Hematopoietic multipotent progenitor cell treated with erythropoietin and hydrocortisone succinate and interleukin-3 and kit ligand, for 4 days (in vitro differentiated cells): ENCODE measurements at regions not wholly inside any gene's neighbourhood (a gene's known extent, or its start where the extent isn't known, plus 50 kb on each side); places are given as distances from the start of the nearest gene placed in this dataset.
A peak's percentile ranks its signal among the peaks of the same experiment; 100 is the strongest.

Source experiments
- DNase-seq: peaks from one replicate; pipeline ENCODE4 v3.0.0-alpha.2; 2015

DNA sequence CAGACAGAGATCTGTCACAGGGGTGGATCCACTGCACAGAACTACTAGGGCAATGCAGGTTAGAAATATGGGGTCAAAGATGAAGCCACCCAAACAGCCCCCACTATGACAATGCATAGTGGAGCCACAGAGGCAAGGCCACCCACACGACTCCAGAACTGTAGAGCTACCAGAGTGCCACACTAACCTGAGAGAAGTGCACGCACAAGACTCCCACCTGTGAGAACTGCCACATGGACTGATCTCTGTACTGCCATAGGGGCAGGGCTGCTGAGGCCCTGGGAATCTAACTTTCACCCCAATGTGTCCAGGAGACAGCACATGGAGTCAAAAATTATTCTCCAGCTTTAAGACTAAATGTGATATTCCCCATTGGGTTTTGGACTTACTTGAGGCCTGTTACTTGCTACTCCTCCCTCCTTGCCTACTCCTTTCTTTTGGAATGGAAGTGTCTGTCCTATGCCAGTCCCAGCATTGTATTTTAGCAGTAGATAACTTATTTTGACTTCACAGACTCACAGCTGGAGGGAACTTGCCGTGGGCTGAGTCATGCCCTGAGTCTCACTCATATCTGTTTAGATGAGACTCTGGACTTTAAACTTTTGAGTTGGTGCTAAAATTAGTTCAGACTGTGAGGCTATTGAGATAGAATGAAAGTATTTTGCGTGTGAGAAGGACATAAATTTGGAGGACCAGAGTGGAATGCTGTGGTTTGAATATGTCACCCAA lies 853.3 kb downstream of the MAT2B start:
- DNase-seq, result peak; percentile 74

DNA sequence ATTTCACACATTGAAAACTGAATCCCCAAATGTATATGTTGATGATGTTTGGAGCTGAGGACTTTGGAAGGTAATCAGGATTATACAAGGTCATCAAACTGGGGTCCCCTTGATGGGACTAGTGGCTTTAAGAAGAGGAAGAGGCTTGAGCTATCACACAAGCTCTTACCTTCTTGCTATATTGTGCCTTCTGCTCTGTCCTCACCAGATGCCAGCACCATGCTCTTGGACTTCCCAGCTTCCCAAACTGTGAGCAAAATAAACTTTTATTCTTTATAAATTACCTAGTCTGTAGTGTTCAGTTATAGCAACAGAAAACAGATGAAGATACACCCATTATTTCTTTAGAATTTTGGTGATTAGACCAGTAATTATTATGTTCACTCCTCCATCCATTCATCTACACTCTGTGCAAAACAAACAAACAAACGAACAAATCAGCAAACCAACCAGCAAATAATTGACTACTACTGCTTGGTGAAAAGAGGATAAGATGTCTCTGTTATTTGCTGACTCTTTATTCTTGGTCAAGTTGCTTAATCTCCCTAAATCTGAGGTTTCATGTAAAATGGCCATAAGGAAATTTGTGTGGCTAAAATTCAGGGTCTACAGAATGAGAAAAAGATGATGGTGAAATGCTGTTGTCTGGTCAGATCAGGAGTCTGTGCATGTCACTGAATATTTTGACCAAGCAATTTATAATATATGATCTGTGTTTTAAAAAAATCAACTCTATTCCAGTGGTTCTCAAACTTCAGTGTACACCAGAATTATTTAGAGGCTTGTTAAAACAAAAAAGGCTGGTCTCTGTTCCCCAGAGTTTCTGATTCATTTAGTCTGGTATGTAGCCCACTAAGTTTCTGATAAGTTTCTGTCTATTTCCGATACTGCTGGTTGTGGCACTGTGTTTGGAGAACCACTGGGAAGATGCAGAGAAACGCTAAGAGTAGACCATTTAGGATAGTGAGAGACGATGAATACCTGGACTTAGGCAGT lies 854.1 kb downstream of the MAT2B start:
- no peak for DNase-seq

DNA sequence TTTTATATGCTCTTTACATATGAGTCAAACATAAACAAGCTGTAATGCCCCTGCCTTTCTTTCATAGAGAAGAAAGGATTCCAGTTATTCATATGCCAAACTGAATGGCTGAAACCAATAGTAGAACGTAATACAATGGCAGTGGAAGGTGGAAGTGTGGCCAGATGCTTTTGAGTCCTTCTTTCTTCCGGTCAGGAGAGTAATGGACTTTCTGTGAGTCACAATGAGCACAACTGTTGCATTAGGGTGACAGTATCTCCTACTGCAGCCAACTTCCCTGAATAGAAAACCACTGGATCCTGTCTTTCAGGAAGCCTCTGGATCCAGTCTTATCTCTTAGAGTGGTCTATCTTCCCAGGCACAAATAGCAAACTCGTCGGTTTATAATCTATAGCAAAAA lies 855.2 kb downstream of the MAT2B start:
- DNase-seq, result no peak

DNA sequence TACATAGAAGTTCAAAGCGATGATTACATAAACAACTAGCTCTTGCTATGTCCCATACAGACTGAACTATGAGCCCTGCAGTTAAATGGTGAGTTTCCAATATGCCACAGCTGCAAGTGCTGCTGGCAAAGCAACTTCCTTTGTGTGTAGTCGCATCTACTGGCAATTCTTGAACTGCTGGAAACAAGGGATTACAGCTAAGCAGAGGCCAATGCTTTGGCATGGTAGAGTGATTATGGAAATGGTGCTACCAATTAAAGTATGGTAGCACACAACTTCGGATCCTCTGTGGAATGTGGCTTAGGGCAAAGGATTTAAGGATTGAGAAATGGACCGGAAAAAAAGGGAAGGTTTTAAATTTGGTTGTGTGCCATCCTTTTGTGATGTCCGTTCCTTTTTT lies 856.6 kb downstream of the MAT2B start:
- no peak for DNase-seq

DNA sequence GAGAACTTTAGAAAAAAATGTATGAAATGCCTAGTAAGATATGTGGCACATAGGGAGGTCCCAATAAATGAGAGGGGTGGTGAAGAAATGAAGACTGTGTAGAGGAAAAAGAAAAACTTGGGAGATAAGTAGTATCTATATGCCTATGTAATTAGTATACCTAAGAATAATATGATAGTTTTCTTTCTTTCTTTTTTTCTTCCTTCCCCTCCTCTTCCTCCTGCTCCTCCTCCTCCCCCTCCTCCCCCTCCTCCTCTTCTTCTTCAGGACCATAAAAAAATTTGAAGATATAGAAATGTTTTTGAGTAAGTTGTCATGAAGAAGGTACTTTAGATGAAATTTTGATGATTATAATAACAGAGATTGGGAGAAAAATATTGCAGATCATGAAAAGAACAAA lies 857.4 kb downstream of the MAT2B start:
- DNase-seq, result no peak

DNA sequence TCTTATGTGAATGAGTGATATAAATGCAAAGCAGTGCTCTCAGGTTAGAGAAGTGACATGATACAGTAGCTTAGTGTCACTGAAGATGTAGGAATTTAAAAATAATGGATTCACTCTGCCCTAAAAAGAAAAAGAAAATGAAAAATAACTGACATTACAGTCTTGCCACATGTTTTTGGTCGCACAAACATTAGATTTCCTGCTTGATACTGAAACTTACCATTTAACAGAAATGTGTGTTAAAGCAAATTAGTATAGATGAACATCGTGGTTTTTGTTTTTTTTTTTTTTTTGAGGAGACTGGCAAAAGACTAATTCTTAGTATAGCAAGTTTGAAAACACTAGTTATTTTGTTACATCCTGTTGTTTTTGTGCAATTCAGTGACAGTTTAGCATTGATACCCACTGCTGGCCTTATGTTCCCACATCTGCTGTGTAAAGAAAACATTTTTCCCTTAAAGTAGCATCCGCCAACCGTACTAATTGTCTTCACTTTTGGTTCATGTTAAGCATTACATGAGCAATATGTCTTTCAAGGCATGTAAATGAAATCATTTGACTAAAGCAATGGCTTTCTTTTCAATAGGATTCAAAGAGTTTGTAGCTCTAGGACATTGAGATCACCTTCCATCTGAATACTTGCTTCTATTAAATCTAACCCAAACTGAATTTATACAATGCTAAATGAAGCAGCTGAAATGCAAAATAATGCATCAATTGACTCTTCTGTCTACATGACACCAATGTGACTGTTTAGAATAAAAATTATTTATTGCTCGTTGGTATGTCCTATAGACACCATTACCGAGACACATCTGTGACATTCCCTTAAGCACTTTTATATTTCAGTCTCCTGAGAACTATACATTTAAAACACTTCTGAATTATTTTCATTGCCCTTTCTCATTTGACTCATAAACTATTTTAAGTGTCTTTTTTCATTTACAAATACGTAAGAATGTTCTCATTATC lies 859.1 kb downstream of the MAT2B start:
- no peak for DNase-seq

DNA sequence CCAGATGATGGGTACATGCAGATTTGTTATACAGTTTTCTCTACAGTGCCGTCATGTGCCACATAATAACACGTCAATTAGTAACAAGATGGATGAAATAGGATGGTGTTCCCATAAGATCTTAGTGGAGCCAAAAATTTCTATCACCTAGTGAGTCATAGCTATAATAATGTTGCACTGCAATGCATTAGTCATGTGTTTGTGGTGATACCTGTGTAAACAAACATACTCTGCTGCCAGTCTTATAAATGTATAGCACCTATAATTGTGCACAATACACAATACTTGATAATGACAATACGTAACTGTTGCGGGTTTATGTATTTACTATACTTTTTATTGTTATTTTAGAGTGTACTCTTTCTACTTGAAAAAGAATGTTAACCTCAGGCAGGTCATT lies 865.4 kb downstream of the MAT2B start:
- no peak for DNase-seq

DNA sequence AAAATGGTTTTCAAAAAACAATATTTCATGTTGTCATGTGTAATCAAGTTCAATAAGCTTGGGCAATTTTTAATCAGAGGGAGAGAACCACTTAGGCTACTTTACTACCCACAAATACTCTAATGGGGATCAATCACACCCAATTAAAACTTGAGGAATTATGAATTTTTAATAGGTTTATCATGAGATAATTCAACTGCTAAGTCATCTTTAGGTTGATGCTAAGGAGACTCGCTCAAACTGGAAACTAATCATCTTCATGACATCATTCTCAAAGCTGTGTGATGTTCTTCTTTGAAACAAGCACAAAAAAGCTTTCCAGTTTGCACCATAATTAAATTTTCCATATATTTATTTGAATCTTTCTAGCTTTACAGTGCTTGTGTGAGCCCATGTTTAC lies 867.5 kb downstream of the MAT2B start:
- DNase-seq, result no peak

DNA sequence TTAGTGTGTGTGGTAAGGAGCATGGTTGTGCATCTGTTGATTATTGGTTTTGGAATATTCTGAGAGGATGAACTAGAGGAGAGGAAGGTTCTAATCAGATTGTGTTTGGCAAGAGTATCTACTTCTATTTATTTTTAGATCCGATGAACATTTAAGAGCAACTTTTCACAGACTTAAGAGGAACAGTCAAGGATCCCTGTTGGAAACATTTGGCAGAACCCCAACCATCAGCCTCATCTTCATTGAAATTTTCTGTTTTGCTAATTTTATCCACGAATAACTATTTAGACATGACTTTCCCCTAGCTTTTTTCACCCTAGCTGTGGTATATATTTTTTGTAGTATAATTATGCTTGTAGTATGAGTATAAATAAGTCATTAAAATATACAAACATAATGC lies 868.5 kb downstream of the MAT2B start:
- DNase-seq, result no peak

DNA sequence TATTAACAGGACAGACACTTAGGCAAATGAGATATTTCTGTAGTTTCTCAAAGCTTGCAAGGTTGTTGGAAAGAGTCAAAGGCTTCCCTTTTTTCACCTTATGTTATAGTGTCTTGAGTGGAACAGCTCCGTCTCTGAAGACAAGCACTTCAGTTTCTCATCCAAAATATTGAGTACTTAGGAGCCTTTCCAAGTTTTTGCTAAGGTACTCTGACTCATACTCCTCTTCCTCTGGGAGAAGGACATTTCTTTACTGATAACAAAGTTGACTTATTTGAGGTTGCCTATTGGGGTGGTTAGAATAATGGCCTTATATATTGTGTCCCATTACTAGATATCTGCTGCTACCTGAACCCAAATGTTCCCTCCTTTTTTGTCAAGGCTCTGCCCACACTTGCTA lies 869.6 kb downstream of the MAT2B start:
- DNase-seq, result no peak

DNA sequence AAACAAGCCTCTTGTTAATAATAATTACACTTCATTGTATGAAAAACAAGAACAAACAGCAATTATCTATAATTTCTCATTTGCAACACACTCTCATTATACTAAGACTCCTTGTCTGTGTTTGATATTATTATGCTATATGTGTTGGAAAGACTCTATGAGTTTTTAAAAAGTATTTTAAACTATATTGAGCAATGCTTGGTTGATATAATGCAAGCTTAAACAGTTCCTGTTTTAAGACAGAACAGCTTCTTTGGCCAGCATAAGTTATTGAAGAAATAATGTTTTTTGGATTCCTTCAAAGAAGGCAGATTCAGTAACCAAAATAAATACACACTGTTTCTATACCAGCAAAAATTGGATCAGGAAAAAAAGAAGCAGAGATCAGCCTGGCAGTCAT lies 871.4 kb downstream of the MAT2B start:
- peak; percentile 53 for DNase-seq

DNA sequence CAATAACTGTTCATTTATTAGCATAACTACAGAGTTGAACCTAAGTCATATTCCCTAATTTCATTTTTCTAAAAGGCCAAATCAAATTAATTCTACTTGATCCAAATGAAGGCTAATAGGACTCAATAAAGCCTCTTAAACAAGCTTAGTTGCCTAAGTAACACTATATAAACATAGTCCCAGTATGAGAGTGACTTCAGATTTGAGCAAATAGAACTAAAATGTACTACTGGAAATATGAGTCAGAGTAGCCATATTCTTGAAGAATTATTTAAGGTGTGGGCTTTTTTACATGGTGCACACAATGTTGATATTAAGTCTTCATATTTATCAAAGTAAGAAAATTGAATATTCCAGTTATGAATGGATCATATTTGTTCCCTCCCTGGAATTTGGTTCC lies 872.3 kb downstream of the MAT2B start:
- no peak for DNase-seq

DNA sequence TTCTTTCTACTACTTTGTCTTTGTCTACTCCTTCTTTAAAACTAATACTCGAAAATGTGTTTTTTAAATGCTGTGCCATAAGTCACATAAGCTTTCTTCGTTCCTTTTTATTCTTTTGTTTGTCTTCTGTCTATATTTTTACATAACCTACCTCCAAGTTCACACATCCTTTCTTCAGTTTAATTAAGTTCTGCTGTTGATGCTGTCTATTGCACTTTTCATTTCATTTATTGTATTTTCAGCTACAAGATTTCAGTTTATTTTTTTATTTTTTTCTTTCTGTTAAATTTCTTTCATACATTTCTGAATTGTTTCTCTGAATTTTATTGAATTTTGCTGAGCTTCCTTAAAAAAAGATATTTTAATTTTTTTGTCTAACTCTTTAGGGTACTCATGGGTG lies 878.2 kb downstream of the MAT2B start:
- DNase-seq, result no peak

DNA sequence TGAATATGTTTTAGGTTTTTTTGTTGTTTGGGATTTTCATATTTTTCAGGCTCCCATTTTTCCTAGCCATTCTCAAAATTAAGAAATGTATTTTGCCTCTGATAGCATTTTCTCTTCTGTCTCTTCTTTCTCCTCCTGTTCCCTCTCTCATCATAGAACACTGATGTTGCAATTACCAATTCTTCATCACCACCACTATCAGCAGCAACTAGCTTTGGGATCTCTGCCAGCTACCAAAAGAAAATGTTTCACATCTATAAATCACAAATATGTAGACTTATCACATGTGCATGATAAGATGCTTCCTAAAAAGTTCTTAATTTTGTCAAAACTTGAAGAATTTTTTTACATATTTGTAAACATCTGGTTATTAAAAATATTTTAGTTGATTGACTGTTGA lies 887.1 kb downstream of the MAT2B start:
- DNase-seq, result peak; percentile 21

DNA sequence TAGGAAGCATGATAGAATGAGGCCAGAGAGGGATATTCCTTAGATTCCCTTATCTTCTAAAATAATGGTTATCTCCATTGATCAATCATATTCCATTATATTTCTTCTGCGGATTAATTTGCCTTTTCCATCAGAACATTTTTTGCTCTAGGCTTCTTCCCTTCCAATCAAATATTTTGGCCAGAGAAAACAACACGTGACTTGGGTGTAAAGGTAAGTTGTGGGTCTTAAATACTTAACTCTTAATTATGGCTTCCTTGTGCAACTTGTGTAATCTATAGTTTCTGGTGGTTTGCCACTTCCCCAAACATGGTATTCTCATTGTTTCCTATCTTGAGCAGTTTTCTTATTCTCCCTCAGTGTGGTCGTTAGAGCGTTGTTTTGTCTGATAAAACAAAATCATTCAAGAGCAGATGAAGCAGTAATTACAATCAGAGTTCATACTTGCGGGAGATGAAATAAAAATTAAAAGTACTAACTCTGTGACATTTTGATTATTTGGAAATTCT lies 889.3 kb downstream of the MAT2B start:
- DNase-seq, result peak; percentile 78

DNA sequence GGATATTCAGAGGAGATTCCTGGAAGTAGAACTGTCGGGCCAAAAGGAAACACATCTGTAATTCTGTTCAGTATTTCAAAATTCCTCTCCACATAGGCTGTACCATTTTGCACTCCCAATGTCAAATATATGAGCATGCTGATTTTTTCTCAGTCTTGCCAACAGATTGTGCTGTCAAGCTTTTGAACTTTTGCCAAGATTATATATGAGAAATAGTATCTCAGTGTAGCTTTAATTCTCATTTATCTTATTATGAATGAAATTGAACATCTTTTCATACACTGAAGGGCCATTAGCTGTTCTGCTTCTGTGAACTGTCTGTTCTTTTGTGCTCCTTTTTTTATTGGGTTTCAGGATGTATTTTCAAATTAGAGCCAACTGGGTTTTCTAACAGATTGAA lies 907.1 kb downstream of the MAT2B start:
- DNase-seq, result no peak

DNA sequence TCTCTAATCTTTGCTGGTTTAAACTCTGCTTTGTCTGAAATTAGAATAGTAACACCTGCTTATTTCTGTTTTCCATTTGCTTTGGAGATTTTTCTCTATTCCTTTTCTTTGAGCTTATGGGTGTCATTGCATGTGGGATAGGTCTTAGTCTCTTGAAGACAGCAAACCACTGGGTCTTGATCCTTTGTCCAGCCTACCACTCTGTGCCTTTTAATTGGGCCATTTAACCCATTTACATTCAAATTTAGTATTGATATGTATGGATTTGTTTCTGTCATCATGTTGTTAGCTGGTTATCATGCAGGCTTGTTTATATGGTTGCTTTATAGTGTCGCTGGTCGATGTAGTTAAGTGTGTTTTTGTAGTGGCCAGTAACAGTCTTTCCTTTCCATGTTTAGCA lies 914.7 kb downstream of the MAT2B start:
- no peak for DNase-seq

DNA sequence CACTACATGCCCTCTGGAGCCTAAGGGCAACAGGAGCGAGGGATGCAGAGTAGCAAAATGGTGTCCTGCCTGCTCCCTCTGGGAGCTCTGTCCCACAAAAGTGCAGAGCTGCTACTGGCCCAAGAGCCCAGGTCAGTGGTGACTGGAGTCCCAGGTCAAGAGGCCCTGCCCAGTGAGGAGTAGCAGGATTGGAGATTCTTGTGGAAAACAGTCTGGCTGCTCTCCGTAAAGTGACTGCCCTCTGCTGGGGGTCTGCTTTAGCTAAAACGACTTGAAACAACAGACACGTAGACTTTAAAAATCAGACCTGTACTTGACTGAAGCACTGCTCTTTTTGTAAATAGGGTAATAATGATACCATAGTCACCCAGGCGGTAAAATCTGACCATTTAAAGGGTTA lies 917.0 kb downstream of the MAT2B start:
- DNase-seq, result peak; percentile 13

DNA sequence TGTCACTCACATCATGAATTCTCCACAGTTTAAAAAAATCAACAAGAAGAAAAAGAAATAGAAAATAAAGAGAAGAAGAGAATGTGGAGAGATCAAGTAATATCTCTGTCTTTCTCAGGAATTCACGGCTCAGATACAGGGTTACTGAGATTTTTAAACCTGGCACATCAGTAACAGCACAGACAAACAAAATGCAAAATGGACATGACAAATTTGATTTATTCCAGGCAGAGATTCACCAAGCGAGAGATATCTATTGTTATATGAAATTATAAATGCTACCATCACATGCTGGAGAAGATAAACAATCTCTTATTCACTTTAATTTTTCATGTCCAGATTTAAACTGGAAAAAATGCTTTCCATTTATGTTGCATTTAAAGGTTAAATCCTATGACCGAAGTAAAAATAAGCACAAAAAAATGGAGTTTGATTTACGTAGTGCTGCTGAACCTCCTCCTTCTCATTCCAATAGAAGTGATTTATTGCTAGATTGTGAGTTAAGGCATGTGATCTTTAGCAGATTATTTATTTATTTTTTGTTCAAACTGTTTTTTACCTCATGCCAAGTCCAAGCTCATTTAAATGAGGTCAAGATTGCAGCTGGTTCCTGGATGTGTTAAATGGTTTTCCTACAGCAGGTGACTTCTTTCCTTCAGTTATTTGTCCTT lies 926.4 kb downstream of the MAT2B start:
- no peak for DNase-seq

DNA sequence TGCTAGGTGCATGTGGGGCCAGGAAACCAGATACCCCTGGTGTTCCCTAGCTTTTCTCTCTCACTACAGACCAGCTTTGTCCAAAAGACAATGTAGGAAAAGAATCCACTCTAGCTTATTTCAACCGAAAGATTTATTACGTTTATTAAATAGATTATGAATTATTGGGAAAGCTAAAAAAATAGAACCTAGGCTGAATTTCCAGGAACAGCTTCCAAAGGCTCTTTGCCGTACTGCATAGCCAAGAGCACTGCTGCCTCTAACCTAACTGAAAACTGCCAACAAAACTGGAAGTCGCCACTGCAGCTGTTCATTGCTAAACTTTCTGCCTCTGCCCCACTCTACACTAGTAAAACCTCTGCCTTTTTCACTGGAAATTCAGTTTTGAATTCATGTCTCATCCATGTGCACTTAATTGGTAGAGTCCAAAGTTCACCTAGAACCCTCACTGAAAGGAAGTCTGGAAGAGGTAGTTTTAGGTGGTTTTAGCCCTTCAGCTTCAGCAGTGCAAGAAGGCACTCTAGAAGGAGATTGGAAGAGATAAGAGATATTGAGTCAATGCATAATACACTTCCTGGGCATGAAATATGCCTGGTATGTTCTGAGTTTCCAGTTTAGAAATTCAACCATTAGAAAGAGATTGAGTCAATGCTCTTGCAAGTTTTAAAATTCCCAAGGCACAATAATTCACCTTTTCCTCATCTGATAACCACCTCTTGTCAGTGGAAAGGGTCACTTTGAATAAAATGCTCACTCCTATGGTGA lies 927.9 kb downstream of the MAT2B start:
- DNase-seq, result no peak

DNA sequence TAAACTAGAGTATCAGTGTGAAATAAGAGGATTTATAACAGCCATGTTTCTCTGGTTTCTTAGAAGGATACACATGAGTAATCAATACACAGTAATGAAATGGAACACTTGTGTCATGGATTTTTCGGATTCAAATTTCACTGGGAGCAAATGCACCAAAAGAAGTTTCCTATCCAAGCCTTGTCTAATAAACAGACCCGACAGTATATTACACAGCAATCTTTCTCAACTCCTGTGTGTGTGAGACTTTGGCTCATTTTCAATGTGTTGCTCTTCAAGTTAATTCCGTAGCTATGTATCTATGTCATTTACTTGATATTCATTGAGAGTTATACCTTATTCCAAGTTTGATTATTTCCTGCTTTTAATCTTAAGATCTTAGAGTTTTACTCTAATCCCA lies 930.2 kb downstream of the MAT2B start:
- no peak for DNase-seq
